Right ventricle myocardium superior (tissue), 1 donor: ENCODE measurements at regions not wholly inside any gene's neighbourhood (a gene's known extent, or its start where the extent isn't known, plus 50 kb on each side); places are given as distances from the start of the nearest gene placed in this dataset.
"Not testable (repeated sequence)": the region's sequence is repeated elsewhere in the genome, so short reads cannot be mapped to it uniquely, and the experiment has no call there.

Experiments
- ATAC-seq: fragments of 200-7000 bp; cut with Tn5 transposase; one replicate; pipeline ENCODE4 v1.9.1; 2020; ENCODE audit warnings: mild to moderate bottlenecking; ENCODE audit not compliant: poor library complexity
- DNase-seq: peaks from one replicate; pipeline ENCODE4 v3.0.0-alpha.2; 2020
- intact Hi-C: fragments of 100-400 bp; cut with DNase I; formaldehyde crosslinking; loops from one replicate; pipeline ENCODE4 v1.11.2; 2022
- donor health status: DM: no; HTN: yes; CAD: no; lungs with severe emphysema.

DNA sequence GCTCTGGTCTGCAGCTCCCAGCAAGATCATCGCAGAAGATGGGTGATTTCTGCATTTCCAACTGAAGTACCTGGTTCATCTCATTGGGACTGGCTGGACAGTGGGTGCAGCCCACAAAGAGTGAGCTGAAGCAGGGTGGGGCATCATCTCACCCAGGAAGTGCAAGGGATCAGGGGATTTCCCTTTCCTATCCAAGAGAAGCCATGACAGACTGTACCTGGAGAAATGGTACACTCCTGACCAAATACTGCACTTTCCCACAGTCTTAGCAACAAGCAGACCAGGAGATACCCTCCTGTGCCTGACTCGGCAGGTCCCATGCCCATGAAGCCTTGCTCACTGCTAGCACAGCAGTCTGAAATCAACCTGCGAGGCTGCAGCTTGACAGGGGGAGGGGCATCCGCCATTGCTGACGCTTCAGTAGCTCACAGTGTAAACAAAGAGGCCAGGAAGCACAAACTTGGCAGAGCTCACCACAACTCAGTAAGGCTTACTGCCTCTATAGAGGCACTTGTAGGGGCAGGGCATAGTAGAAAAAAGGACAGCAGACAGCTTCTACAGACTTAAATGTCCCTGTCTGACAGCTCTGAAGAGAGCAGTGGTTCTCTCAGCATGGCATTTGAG is 60.5 kb downstream of the AREG start:
- ATAC-seq, intact Hi-C loops: not testable (repeated sequence)
- peak; percentile 37 for DNase-seq

DNA sequence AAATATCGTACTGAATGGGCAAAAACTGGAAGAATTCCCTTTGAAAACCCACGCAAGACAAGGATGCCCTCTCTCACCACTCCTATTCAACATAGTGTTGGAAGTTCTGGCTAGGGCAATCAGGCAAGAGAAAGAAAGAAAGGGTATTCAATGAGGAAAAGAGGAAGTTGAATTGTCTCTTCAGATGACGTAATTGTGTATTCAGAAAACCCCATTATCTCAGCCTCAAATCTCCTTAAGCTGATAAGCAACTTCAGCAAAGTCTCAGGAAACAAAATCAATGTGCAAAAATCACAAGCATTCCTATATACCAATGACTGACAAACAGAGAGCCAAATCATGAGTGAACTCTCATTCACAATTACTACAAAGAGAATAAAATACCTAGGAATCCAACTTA is 64.4 kb downstream of the AREG start:
- intact Hi-C loops, ATAC-seq, DNase-seq: not testable (repeated sequence)

DNA sequence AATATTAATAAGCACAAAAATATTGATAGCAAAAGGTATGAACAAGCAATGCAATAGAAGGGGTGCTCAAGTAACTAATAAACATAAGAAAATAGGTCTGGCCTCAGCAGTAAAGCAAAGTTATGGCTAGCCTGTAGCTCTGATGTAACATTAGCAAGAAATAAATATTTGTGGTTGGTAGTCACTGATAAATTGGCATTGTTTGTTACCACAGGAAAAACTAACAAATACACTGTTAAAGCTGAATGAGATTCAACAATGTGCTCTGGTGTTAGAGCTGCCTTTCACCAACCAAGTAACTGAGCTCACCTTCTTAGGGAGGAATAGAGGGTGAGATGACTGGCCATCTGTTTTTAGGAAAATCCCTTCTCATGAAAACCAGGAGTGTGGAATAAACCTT is 71.4 kb downstream of the AREG start:
- no peak for ATAC-seq
- intact Hi-C loops, result no loop called here
- DNase-seq, result no peak

DNA sequence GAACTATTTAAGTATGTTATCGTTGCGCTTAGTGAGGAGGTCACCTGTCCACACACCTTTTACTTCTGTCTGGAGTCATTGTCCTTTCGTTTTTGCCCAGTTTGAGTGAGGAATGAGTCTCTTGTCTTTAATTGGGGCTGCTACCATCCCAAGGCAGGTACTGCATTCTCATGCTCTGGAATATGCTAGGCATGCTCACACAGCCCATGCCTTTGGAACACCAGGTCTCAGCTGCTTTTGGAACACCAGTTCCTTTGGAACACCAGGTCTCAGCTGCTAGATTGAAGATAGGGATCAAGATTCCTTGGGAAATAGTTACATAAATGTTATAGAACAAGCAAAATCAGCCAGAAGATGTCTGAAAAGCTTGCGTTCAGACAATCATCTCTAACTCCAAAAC is 73.1 kb downstream of the AREG start:
- ATAC-seq, result no peak
- no peak for DNase-seq

DNA sequence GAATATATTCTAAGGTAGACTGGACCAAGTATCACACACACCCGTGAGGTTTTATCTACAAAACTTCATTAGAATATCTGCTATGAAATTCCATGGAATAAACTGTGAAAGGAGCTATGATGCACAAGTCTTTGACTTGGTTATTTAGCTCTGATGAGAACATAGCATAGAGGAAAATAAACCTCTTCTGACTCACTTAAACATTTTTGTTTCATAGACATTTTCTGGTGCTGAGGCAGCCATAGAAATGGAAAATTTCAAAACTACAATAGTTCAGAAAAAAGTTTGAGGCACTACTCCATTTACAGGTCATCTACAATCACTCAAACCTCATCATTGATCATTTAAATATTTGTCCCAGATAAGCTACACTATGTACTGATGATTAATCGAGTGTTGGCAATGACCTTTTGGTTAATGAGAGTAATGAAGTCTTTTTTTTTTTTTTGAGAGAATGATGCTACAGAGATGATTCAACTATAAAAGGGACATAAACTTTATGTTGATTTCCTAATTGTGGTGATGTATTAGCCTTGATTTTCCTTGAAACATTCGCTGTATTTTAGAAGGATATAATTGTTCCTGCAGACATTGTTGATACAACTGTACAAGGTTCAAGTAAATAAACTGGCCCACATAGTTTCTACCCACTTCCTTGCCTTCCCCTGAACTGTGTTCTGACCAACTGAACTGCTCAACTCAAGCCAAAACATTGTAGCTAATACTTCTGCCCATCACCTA is 77.5 kb downstream of the AREG start:
- intact Hi-C loops, result no loop called here
- DNase-seq, result no peak
- ATAC-seq, result no peak

More for the DNA sequence above, 73.1 kb downstream of the AREG start:
- intact Hi-C loops, result no loop called here

DNA sequence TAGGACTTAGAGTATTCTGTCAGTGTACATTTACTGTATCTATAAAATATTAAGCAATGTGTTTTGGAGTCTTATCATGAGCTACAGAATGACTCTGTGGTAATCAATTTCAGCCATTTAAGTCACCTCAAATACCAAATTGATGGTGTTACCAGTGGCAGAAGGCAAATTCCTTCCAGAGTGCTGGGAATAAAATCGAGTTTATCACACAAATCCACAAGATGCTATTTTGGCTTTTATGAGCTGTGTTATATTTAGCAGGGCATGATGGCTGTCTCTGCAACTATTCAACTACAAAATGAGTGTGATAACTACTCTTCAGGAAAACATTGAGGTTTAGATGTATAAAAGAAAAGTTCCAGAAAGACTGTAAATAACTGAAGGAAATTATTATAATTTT is 78.2 kb downstream of the AREG start:
- ATAC-seq, result no peak
- no peak for DNase-seq
- intact Hi-C loops, result no loop called here

DNA sequence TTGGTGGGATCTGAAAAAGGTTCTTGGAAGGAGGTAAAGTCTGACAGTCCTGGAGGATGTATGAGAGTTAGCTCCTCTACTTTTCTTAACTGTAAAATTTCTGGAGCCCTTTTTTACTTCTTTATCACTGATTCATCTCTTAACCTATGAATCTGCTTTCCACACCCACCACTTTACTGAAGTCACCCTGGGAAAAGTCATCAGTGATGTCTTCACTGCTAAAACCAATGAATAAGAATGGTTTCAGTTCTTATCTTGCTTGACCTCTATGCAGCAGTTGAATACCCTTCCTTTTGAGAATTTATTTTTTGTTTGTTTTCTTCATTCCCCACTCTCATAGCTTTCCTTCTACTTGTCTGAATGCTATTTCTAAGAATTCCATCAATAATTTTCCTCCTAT is 80.0 kb downstream of the AREG start:
- intact Hi-C loops, result no loop called here
- ATAC-seq (no peak), DNase-seq (no peak)

DNA sequence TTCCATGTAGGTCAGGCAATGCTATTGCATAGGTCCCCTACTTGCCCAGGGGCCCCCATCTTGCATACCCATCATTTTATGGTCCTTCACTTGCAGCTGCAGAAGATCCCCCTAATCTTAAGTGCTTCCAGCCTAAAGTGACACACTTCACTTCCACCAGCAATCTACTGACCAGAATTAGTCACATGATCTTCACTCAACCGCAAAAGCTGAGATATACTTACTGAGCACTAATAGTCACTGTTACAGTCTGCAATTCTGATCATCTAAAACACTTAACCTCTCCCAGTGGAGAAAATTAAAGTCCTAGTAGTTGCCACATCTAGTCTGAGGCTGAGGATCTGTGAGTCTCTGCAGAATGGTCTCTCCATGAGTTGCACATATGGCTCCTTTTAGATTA is 82.1 kb downstream of the AREG start:
- intact Hi-C loops, result no loop called here
- no peak for DNase-seq
- ATAC-seq, result no peak

DNA sequence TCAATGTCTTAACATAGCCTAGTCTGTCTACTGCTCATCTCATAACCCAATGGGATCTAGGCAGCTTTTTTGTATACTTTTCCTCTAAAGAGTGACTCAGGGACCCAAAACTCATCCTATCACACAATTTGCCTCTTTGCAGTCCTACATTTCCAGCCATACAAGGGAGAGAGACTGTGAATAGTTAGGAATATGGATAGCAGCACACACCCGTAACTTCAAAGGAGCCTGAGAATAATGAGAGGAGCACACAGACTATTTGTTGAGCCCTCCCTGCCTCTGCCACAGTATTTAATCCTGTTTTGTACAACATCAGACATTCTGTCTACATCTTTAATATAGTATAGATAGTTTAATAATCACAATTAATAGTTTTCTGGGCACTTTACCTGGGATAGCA is 83.2 kb downstream of the AREG start:
- intact Hi-C loops, result no loop called here
- DNase-seq (no peak), ATAC-seq (no peak)

DNA sequence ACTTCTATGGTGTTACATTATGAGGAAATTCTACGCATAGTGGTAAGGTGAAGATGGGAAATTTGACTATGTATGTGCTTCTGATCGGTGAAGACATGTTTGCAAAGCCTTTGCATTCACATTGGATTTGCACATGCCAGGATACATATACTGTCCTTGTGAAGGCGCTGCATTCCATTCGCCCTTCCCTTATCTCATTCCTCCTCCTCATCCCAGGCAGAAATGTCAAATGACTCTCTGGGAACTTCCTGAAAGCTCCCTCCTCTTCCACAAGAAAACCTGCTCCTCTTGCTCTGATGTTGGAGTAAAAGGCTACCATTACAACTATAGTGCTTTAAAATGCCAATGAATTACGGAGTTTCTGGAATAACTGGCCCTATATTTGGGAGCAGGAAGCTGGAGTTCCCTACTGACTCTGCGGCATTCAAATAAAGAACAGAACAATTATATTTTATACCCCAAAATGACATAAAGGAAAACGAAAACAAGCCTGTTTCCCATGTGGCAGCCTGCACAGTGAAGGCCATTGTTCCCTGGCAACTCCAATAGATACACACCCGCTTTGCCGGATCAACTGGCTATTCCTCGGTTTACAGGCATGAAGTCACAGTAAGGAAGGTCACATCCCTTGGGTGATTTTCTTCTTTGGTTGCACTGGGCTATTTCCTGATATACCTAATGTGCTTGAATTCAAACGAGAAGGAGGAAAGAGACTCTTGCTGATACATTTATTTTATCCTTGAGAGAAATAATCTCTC is 84.5 kb downstream of the AREG start:
- no peak for DNase-seq
- ATAC-seq, result peak; percentile 22
- intact Hi-C loops, result loop anchor here (2.0 kb wide), 1 partner anchor 153 kb away; no protein-coding TSS in a partner anchor

DNA sequence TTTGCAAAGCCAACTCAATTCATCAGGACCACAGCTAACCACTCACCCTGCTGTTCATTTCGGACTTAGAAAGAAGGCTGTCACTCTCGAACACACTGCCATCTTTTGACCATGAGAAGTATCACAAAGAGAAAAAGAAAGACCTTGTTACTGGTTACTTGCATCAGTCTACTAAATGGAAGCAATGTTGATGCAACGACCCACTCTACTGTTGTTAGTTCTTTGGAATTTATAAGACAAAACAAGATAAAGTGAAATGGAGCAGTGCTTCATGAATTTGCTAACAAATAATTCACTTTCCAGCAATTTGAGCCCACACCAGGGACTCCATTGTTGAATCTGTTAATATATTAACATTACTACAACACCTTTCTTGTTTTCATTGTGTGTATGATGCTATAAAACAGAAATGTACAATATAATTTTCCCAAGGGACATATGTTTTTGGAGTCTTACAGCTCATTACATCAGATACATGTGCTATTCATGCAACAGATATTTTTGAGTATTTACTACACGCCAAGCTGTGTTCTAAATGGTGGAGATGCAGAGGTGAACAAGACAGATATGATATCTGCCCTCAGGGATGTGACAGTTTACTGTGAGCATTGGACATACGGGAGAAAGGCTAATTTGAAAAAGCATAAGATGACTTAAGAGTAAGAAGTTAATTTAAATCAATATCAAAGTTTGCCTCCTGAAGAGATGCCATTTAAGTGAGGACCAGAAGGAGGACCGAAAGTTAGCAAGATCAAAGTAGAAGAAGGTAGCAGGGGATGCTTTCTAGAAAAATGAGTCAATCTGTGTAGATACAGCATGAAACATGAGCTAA is 87.2 kb downstream of the AREG start:
- ATAC-seq (peak; percentile 74), DNase-seq (no peak)
- intact Hi-C loops, result loop anchor here (2.0 kb wide), 1 partner anchor 155 kb away; no protein-coding TSS in a partner anchor

DNA sequence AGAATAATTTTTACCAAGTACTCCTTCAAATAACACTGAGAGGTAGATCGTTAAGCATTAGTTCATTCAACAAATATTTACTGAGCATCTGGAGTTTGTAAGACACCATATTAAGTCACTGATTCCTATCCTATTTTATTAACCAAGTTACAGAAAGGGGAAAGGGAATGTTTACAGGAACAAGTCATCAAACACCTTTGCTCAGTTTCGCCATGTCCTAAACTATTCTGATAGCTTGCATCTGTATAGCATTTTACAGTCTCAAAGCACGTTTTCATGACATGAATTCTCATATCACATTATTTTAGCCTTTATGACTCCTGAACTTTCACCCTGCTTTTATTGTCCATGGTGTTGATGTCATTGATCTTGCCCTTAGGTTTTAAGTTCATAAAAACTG is 89.2 kb downstream of the AREG start:
- no peak for ATAC-seq
- intact Hi-C loops, result no loop called here
- no peak for DNase-seq

DNA sequence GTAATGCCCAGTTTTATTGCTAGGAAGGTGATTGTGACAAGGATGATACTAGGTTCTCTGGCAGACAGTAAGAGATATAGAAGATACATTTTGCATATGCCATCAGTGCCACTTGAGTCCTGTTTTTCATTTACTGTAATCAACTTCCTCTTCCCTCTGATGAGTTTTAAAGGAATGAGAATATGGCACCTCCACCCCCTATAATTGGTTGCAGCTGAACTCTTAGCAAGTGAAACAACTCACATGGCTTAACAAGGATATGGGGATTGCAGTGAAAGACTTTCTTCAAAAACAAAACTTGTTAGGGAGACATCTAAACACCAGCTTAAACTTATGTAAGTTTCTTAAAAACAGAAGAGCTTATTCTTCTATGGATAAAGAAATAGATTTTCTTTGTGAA is 90.0 kb downstream of the AREG start:
- no peak for DNase-seq
- no peak for ATAC-seq
- intact Hi-C loops, result no loop called here

DNA sequence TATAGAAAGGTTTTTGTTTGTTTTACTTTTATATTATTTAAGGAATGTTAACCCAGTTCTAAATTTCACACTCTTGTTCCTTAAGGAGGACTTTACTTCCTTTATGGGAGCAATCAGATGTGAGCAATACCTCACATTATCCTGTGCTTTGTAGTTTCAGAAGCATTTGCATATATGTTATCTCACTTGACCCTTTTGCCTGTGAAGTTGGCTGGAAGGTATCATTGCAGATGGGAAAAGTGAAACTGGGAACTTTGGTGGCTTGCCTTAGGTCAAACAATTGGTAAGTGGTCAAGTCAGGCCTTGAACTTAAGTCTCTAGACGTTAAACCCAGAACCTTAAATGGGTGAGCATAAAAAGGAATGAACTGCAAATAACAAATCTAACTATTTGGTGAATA is 90.6 kb downstream of the AREG start:
- intact Hi-C loops, result no loop called here
- DNase-seq, result no peak
- no peak for ATAC-seq

DNA sequence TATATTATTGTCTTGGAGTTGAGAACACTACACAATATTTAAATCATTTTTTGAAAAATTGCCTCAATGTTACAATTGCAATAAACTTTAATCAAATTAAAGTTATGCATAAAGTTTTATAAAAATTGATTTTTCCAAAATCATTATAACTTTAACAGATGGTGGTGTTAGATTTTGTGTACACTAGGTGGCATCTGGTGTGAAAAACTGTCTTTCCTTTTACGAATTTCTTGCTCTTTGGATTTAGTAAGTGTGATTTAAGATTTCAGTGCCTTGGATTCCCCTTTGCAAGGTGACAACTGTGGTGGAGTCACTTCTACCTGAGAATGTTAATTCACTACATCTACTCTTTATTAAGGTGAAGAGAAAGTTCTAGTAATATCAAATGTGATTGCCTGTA is 91.6 kb downstream of the AREG start:
- DNase-seq (no peak), ATAC-seq (no peak)
- intact Hi-C loops, result no loop called here

DNA sequence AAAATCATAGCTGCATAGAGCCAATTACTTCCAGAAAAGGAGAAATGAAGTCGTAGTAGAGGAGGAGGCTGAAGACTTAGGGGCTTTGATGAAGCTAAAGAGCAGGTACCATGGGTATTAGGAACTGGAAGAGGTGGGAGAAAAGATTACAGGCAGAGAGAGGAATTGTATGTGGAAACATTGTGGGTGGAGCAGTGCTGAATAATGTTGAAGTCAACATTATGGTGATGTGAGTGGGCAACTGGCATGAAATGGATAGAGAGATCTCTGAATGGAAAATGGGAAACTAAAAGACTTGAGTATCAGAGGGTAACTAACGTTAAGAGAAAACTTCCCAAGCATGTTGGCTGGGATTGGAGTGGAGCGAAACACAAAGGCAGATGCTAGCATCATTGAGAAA is 92.5 kb downstream of the AREG start:
- intact Hi-C loops, result no loop called here
- no peak for ATAC-seq
- no peak for DNase-seq

DNA sequence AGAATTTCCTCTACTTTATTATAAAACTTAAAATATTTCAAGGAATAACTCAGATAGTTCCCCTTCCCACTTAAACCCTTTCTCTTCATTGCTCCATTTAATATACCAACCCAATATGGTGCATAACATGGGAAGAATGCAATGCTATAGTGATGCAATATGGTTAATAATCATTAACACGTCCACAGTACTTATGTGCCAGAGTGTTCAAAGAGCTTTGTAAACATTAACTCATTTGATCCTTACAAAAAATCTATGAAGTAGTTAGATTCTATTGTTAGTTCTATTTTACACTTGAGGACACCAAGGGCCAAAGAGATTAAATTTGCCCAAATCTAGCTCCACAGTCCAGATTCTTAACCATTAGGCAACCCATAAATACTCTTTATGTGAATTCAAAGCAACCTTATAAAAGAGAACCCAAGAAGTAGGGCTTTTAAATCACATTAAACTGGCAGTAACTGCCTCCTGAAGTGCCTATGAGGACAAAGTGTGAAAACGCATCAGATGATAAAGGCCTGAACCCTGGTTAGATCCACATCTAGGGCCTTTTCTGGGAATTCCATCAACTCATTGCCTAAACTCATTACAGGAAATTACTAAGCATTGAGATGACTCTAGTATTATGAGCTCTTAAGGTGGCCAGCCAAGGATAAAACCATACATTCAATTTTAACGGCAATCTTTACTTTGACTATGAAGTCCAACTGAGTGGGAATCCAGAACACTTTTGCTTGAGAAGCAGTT is 94.3 kb downstream of the AREG start:
- DNase-seq, result no peak
- ATAC-seq, result no peak
- intact Hi-C loops, result no loop called here

DNA sequence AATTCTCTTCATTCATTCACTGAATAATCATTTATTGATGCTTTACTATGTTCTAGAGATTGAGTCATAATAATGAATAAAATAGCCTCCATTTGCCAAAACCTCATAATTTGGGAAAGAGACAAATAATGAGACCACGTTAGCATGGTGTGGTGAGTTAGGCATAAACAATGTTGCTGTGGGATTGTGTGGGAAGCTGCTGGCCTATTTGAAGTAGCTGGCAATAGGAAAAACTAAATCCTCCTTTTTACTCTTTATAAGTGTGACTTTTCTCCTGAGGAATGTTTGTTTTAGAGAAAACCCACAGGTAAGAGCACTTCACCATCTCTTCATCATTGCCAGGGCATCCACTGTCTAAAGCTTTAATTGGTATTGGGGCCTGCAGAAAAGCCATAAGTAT is 95.3 kb downstream of the AREG start:
- intact Hi-C loops, result no loop called here
- DNase-seq (no peak), ATAC-seq (no peak)
